ENCODE measurements at regions not wholly inside any gene's neighbourhood (a gene's known extent, or its start where the extent isn't known, plus 50 kb on each side); places are given as distances from the start of the nearest gene placed in this dataset.
"Not testable (repeated sequence)": the region's sequence is repeated elsewhere in the genome, so short reads cannot be mapped to it uniquely, and the experiment has no call there.

DNA sequence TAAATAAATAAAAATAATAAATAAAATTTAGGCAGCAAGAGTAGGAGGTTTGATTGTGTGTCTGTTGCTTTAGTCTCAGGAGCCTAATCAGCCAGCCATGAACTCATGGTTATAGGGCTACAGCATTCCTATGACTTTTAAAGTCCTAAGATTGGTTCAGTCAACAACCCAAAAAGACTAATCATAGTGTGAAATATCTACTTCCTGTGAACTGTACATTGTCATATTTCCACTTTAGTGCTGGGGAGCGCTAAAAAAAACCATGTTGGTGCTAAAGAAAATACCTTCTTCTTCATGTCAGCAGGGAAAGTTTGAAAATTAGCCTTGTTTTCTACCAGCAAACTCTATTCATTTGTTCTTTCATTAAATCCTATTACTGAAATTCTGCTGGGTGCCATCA, 521.6 kb downstream of the RNF144A start:
- H3K36me3 Mint-ChIP-seq (ENCODE audit: insufficient read depth, unreplicated experiment), result no peaks in the 10 kb centered on the region
- Histone ChIP-seq H3K27me3 (replicated peaks; ENCODE audit: control insufficient read depth, insufficient read depth, low read length) (no peaks in the 10 kb centered on the region; the same call in 1 of the 2 replicates), H3K9me3 (no peaks in the 10 kb centered on the region), H3K4me3 (ENCODE audit: low read depth, low read length) (no peak overlapping the region), H3K4me1 (no peaks in the 10 kb centered on the region), H3K36me3 (ENCODE audit: control insufficient read depth, insufficient read depth, low read length) (no peaks in the 10 kb centered on the region)
- H3K27ac Mint-ChIP-seq (ENCODE audit: unreplicated experiment), result no peak overlapping the region
- POLR2A ChIA-PET, result no interaction called here
- peaks cover 6% of the 10 kb centered on the region for H3K9me3 Mint-ChIP-seq (ENCODE audit: unreplicated experiment)
- DNase-seq, result no peak
- peaks cover 15% of the 10 kb centered on the region for H3K27me3 Mint-ChIP-seq (ENCODE audit: insufficient read depth, unreplicated experiment)
- no TSS peak for BruUV-seq (replicated peaks)
- TF ChIP-seq, protein P1, sequence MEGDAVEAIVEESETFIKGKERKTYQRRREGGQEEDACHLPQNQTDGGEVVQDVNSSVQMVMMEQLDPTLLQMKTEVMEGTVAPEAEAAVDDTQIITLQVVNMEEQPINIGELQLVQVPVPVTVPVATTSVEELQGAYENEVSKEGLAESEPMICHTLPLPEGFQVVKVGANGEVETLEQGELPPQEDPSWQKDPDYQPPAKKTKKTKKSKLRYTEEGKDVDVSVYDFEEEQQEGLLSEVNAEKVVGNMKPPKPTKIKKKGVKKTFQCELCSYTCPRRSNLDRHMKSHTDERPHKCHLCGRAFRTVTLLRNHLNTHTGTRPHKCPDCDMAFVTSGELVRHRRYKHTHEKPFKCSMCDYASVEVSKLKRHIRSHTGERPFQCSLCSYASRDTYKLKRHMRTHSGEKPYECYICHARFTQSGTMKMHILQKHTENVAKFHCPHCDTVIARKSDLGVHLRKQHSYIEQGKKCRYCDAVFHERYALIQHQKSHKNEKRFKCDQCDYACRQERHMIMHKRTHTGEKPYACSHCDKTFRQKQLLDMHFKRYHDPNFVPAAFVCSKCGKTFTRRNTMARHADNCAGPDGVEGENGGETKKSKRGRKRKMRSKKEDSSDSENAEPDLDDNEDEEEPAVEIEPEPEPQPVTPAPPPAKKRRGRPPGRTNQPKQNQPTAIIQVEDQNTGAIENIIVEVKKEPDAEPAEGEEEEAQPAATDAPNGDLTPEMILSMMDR (IDR thresholded peaks at IDR 0.05; ENCODE audit: insufficient read depth in 1 of 2, low read depth in 1 of 2, low read length in 1 of 2, severe bottlenecking in 1 of 2, unreplicated experiment in 1 of 2), result no peak
- CTCF ChIA-PET, result no interaction called here
- H3K4me1 Mint-ChIP-seq (ENCODE audit: low read depth, unreplicated experiment), result no peaks in the 10 kb centered on the region
- H3K4me3 Mint-ChIP-seq (ENCODE audit: unreplicated experiment), result no peak overlapping the region
- intact Hi-C loops (cut with micrococcal nuclease; ENCODE audit: unreplicated experiment), result no loop called here

DNA sequence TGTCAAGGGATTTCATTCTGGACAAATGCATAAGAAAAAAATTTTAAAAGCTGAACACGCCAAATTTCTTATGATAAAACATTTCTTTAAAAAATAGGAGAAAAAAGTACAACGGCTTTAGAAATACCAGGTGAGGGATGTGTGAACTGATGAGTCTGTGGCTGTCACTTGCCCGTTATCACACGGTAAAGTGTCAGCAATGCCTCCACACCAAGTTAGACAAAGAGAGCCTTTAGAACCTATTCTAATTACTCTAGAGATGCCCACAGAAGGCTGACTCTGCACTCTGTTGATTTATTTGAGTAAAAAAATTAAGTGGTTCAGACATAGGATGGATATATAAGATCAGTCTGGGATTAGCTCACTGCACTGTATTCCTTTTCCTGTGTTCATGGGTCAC, 523.8 kb downstream of the RNF144A start:
- TF ChIP-seq, protein P1 (IDR thresholded peaks at IDR 0.05; ENCODE audit: insufficient read depth in 1 of 2, low read depth in 1 of 2, low read length in 1 of 2, severe bottlenecking in 1 of 2, unreplicated experiment in 1 of 2), result no peak
- no peak for DNase-seq
- H3K27me3 Mint-ChIP-seq (ENCODE audit: insufficient read depth, unreplicated experiment), result peaks cover 12% of the 10 kb centered on the region
- ChIA-PET POLR2A (no interaction called here), CTCF (interaction anchor here (0.9 kb wide), 1 partner anchor 14 kb away, joined by 6 read pairs; no protein-coding TSS in a partner anchor)
- no peaks in the 10 kb centered on the region for H3K4me1 ChIP-seq
- no peak overlapping the region for H3K4me3 Mint-ChIP-seq (ENCODE audit: unreplicated experiment)
- no peaks in the 10 kb centered on the region for H3K36me3 ChIP-seq (ENCODE audit: control insufficient read depth, insufficient read depth, low read length)
- intact Hi-C loops (cut with micrococcal nuclease; ENCODE audit: unreplicated experiment), result no loop called here
- no peaks in the 10 kb centered on the region for H3K9me3 Mint-ChIP-seq (ENCODE audit: unreplicated experiment)
- no peak overlapping the region for H3K4me3 ChIP-seq (ENCODE audit: low read depth, low read length)
- H3K27me3 ChIP-seq (replicated peaks; ENCODE audit: control insufficient read depth, insufficient read depth, low read length), result no peaks in the 10 kb centered on the region
- no peaks in the 10 kb centered on the region for H3K36me3 Mint-ChIP-seq (ENCODE audit: insufficient read depth, unreplicated experiment)
- no TSS peak for BruUV-seq (replicated peaks)
- H3K27ac Mint-ChIP-seq (ENCODE audit: unreplicated experiment), result no peak overlapping the region
- no peaks in the 10 kb centered on the region for H3K9me3 ChIP-seq
- no peaks in the 10 kb centered on the region for H3K4me1 Mint-ChIP-seq (ENCODE audit: low read depth, unreplicated experiment)

DNA sequence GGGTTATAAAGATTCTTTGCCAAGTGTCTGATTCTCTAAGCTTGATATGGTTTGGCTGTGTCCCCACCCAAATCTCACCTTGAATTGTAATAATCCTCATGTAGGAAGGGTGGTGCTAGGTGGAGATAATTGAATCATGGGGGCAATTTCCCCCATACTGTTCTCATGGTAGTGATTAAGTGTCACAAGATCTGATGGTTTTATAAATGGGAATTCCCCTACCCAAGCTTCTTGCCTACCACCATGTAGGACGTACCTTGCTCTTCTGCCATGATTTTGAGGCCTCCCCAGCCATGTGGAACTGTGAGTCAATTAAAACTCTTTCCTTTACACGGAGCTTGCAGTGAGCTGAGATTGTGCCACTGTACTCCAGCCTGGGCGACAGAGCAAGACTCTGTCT, 524.6 kb downstream of the RNF144A start:
- H3K36me3 ChIP-seq (ENCODE audit: control insufficient read depth, insufficient read depth, low read length); H3K9me3 Mint-ChIP-seq (ENCODE audit: unreplicated experiment); intact Hi-C loops (cut with micrococcal nuclease; ENCODE audit: unreplicated experiment); BruUV-seq (replicated peaks); H3K4me1 Mint-ChIP-seq (ENCODE audit: low read depth, unreplicated experiment); CTCF ChIA-PET; H3K4me3 ChIP-seq (ENCODE audit: low read depth, low read length); H3K27me3 ChIP-seq (replicated peaks; ENCODE audit: control insufficient read depth, insufficient read depth, low read length); H3K4me3 Mint-ChIP-seq (ENCODE audit: unreplicated experiment); H3K9me3 ChIP-seq; H3K27ac Mint-ChIP-seq (ENCODE audit: unreplicated experiment); H3K36me3 Mint-ChIP-seq (ENCODE audit: insufficient read depth, unreplicated experiment); H3K4me1 ChIP-seq; POLR2A ChIA-PET; DNase-seq: not testable (repeated sequence)
- H3K27me3 Mint-ChIP-seq (ENCODE audit: insufficient read depth, unreplicated experiment), result peaks cover 12% of the 10 kb centered on the region

DNA sequence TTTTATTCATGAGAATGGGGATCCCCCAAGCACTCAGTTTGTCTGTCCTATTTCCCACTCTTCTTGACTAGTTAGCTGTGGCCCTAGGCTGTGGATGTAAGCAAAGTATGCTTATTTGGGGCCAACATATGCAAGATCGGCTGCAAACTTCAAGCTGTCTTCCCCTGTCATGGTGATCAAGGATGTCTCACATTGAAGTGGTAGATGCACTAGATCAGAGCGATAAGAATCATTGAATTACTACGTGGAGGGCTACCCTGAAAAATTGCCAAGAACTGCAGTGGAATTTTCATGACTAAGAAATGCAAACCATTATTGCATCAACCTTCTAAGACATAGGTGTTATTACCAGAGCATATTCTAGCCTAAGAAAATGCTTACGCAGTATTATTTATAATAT, 527.4 kb downstream of the RNF144A start:
- no peak overlapping the region for H3K4me3 ChIP-seq (ENCODE audit: low read depth, low read length)
- H3K4me1 Mint-ChIP-seq (ENCODE audit: low read depth, unreplicated experiment), result no peaks in the 10 kb centered on the region
- H3K4me1 ChIP-seq, result no peaks in the 10 kb centered on the region
- intact Hi-C loops (cut with micrococcal nuclease; ENCODE audit: unreplicated experiment), result no loop called here
- ChIA-PET CTCF (no interaction called here), POLR2A (no interaction called here)
- no peak overlapping the region for H3K4me3 Mint-ChIP-seq (ENCODE audit: unreplicated experiment)
- H3K36me3 ChIP-seq (ENCODE audit: control insufficient read depth, insufficient read depth, low read length), result no peaks in the 10 kb centered on the region
- no peak for DNase-seq
- no peaks in the 10 kb centered on the region for H3K9me3 Mint-ChIP-seq (ENCODE audit: unreplicated experiment)
- H3K27ac Mint-ChIP-seq (ENCODE audit: unreplicated experiment), result no peak overlapping the region
- TF ChIP-seq, protein P1 (IDR thresholded peaks at IDR 0.05; ENCODE audit: insufficient read depth in 1 of 2, low read depth in 1 of 2, low read length in 1 of 2, severe bottlenecking in 1 of 2, unreplicated experiment in 1 of 2), result no peak
- peaks cover 18% of the 10 kb centered on the region for H3K27me3 Mint-ChIP-seq (ENCODE audit: insufficient read depth, unreplicated experiment)
- H3K9me3 ChIP-seq, result no peaks in the 10 kb centered on the region
- H3K27me3 ChIP-seq (replicated peaks; ENCODE audit: control insufficient read depth, insufficient read depth, low read length), result no peaks in the 10 kb centered on the region
- H3K36me3 Mint-ChIP-seq (ENCODE audit: insufficient read depth, unreplicated experiment), result no peaks in the 10 kb centered on the region
- no TSS peak for BruUV-seq (replicated peaks)

Data from Caco-2 (cell line).